ENCODE measurements at regions not wholly inside any gene's neighbourhood (a gene's known extent, or its start where the extent isn't known, plus 50 kb on each side); places are given as distances from the start of the nearest gene placed in this dataset.
A peak's percentile ranks its signal among the peaks of the same experiment; 100 is the strongest.

- no peak for DNase-seq (ENCODE audit: low read depth)
- no peak overlapping the region for H3K4me3 ChIP-seq (ENCODE audit: low read length)
- TF ChIP-seq, protein P1, sequence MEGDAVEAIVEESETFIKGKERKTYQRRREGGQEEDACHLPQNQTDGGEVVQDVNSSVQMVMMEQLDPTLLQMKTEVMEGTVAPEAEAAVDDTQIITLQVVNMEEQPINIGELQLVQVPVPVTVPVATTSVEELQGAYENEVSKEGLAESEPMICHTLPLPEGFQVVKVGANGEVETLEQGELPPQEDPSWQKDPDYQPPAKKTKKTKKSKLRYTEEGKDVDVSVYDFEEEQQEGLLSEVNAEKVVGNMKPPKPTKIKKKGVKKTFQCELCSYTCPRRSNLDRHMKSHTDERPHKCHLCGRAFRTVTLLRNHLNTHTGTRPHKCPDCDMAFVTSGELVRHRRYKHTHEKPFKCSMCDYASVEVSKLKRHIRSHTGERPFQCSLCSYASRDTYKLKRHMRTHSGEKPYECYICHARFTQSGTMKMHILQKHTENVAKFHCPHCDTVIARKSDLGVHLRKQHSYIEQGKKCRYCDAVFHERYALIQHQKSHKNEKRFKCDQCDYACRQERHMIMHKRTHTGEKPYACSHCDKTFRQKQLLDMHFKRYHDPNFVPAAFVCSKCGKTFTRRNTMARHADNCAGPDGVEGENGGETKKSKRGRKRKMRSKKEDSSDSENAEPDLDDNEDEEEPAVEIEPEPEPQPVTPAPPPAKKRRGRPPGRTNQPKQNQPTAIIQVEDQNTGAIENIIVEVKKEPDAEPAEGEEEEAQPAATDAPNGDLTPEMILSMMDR (conservative IDR thresholded peaks at IDR 0.05; ENCODE audit: low read length) = no peak
Measured at GRCh38 chr2:173841110-173841509, 124.1 kb downstream of the SP3 start.

GRCh38 chr2:173843526-173843925, 121.6 kb downstream of the SP3 start:
- TF ChIP-seq, protein P1 (conservative IDR thresholded peaks at IDR 0.05; ENCODE audit: low read length) = no peak
- no peak overlapping the region for H3K4me3 ChIP-seq (ENCODE audit: low read length)
- DNase-seq (ENCODE audit: low read depth) = no peak

- no peak overlapping the region for H3K4me3 ChIP-seq (ENCODE audit: low read length)
- no peak for DNase-seq (ENCODE audit: low read depth)
- TF ChIP-seq, protein P1 (conservative IDR thresholded peaks at IDR 0.05; ENCODE audit: low read length) = no peak
Measured at GRCh38 chr2:173851141-173851641, 114.0 kb downstream of the SP3 start.

- TF ChIP-seq, protein P1 (conservative IDR thresholded peaks at IDR 0.05; ENCODE audit: low read length) = no peak
- DNase-seq (ENCODE audit: low read depth) = no peak
- no peak overlapping the region for H3K4me3 ChIP-seq (ENCODE audit: low read length)
Measured at GRCh38 chr2:173854141-173854540, 111.0 kb downstream of the SP3 start.

DNA sequence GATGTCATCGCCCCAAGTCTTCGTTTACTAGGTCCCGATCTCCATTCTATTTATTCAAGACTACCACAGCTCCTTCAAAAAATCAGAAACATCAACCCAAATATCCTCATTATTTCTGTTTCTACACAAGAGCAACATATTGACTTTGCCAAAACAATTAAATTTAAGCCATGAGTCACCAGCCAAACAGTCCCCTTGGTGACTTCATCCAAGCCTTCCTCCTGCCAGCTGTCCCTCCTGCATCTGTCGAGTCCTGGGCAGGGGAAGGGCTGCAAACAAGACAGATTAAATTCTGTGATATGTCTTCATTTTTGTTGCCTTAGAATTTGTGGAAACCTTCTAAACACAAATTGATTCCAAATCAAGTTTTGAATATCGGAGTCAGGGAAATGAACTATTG, 110.3 kb downstream of the SP3 start:
- H3K4me3 ChIP-seq (ENCODE audit: low read length) = no peak overlapping the region
- TF ChIP-seq, protein P1 (conservative IDR thresholded peaks at IDR 0.05; ENCODE audit: low read length) = no peak
- DNase-seq (ENCODE audit: low read depth) = peak; percentile 67

DNA sequence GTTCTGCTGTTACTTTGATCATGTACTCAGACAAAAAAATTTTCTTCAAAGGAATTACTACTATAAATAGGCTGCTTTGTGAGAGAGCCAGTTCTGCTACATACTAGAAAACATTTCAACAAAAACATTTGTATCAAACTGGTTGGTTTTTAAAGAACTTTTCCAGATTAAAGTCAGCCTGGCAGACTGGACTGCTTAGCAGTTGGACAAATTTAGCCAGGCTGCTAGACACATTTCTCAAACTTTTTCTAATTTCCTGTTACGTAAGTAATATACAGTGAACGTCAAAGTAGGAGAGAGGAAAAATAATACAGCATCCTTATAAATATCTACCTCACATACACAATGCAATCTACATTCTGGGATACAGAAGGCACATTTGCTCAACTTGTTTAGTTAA, 109.5 kb downstream of the SP3 start:
- TF ChIP-seq, protein P1 (conservative IDR thresholded peaks at IDR 0.05; ENCODE audit: low read length) = no peak
- no peak for DNase-seq (ENCODE audit: low read depth)
- no peak overlapping the region for H3K4me3 ChIP-seq (ENCODE audit: low read length)
